Cardiac fibroblast (primary cell): ENCODE measurements at regions not wholly inside any gene's neighbourhood (a gene's known extent, or its start where the extent isn't known, plus 50 kb on each side); places are given as distances from the start of the nearest gene placed in this dataset.

Source experiments
- DNase-seq, 2 donors: peaks; one replicate each; pipeline versions ENCODE4 v3.0.0 to v3.0.0-alpha.2; 2010; ENCODE audit warnings: low read depth in 2 of 2
- H3K4me3 ChIP-seq, 2 donors: replicated peaks in 1 of 2; 1 replicate in 1 of 2; 2 replicates in 1 of 2; pipeline ENCODE4 v1.5.1; 2011; ENCODE audit warnings: low read depth in 2 of 2, low read length in 2 of 2, mild to moderate bottlenecking in 2 of 2, moderate library complexity in 1 of 2
- CTCF ChIP-seq: IDR thresholded peaks from one replicate; pipeline ENCODE4 v1.5.1; 2011; ENCODE audit warnings: low read depth, mild to moderate bottlenecking, low read length, inconsistent platforms

- DNase-seq: no peak
- no peak for TF ChIP-seq CTCF
- H3K4me3 ChIP-seq: no peak overlapping the region
These were observed 228.0 kb upstream of the SYNDIG1 start for GRCh38 chr20:24241466-24241865.

- H3K4me3 ChIP-seq: no peak overlapping the region
- DNase-seq: no peak
- TF ChIP-seq CTCF: no peak
These were observed 232.5 kb upstream of the SYNDIG1 start for GRCh38 chr20:24236963-24237362.

GRCh38 chr20:24236201-24236600 is 233.2 kb upstream of the SYNDIG1 start:
- no peak for TF ChIP-seq CTCF
- H3K4me3 ChIP-seq: no peak overlapping the region
- DNase-seq: no peak

- H3K4me3 ChIP-seq: no peak overlapping the region
- no peak for TF ChIP-seq CTCF
- DNase-seq: no peak
These were observed 233.9 kb upstream of the SYNDIG1 start for GRCh38 chr20:24235296-24236175.

- DNase-seq: no peak
- H3K4me3 ChIP-seq: no peak overlapping the region
- no peak for TF ChIP-seq CTCF
These were observed 239.0 kb upstream of the GGTLC1 start for GRCh38 chr20:24227600-24227999.

GRCh38 chr20:24212494-24212893 is 223.9 kb upstream of the GGTLC1 start:
- no peak overlapping the region for H3K4me3 ChIP-seq
- no peak for DNase-seq
- TF ChIP-seq CTCF: no peak
